IMR-90 (cell line): ENCODE measurements at regions not wholly inside any gene's neighbourhood (a gene's known extent, or its start where the extent isn't known, plus 50 kb on each side); places are given as distances from the start of the nearest gene placed in this dataset.

Source experiments
- ATAC-seq: fragments of 200-7000 bp; cut with Tn5 transposase; 2 replicates; pipeline ENCODE4 v1.9.1; 2020; ENCODE audit warnings: low read depth, mild to moderate bottlenecking, moderate library complexity
- BruUV-seq: library from RNA; stranded (reverse); fragments of 400-500 nt; replicated peaks from 2 replicates; lab custom pipeline; 2021; lab: Mats Ljungman, UMichigan
- CTCF ChIA-PET: fragments of 300-600 bp; formaldehyde crosslinking; extraction: SDS; loops from one replicate; lab custom pipeline; 2021; ENCODE audit warnings: antibody characterized with exemption; lab: Yijun Ruan, JAX
- POLR2A ChIA-PET: fragments of 300-600 bp; sonication (Branson Sonifier 250); formaldehyde crosslinking; loops from one replicate; lab custom pipeline; 2022; ENCODE audit warnings: antibody characterized with exemption; ENCODE audit not compliant: unreplicated experiment; lab: Charles Lee
- DNase-seq: peaks from one replicate; pipeline ENCODE4 v3.0.0; 2013
- H2AFZ ChIP-seq: replicated peaks from 2 replicates; pipeline ENCODE3; 2013; ENCODE audit warnings: low read length, mild to moderate bottlenecking; ENCODE audit not compliant: poor library complexity
- H2AK5ac ChIP-seq: 2 replicates; pipeline ENCODE4 v1.6.1; 2013; ENCODE audit warnings: low read depth, low read length, inconsistent platforms
- H2AK9ac ChIP-seq: replicated peaks from 2 replicates; pipeline ENCODE3; 2013; ENCODE audit warnings: mild to moderate bottlenecking, low read depth, low read length, moderate library complexity; ENCODE audit not compliant: poor library complexity
- H2BK120ac ChIP-seq: 2 replicates; pipeline ENCODE4 v1.6.1; 2013; ENCODE audit warnings: low read depth, low read length, inconsistent platforms
- H2BK15ac ChIP-seq: 3 replicates; pipeline ENCODE4 v1.6.1; 2013; ENCODE audit warnings: low read depth, low read length, inconsistent platforms
- H2BK20ac ChIP-seq: 2 replicates; pipeline ENCODE4 v1.6.1; 2013; ENCODE audit warnings: low read depth, mild to moderate bottlenecking, inconsistent platforms, low read length, moderate library complexity
- H2BK5ac ChIP-seq: 2 replicates; pipeline ENCODE4 v1.6.1; 2013; ENCODE audit warnings: mild to moderate bottlenecking, low read depth, low read length, inconsistent platforms; ENCODE audit not compliant: poor library complexity, severe bottlenecking
- H3K14ac ChIP-seq: replicated peaks from 2 replicates; pipeline ENCODE4 v1.6.1; 2013; ENCODE audit warnings: low read depth, low read length, inconsistent platforms
- H3K18ac ChIP-seq: 2 replicates; pipeline ENCODE4 v1.6.1; 2013; ENCODE audit warnings: low read depth, low read length, control low read depth
- H3K23ac ChIP-seq: 2 replicates; pipeline ENCODE4 v1.6.1; 2013; ENCODE audit warnings: low read depth, low read length, inconsistent platforms
- H3K27ac ChIP-seq: 2 replicates; pipeline ENCODE4 v1.5.1; 2013; ENCODE audit warnings: mild to moderate bottlenecking, control low read depth, low read length; ENCODE audit not compliant: insufficient read depth
- H3K27me3 ChIP-seq: 2 replicates; pipeline ENCODE4 v1.6.1; 2013; ENCODE audit warnings: low read length; ENCODE audit not compliant: control insufficient read depth, insufficient read depth
- H3K36me3 ChIP-seq: 2 replicates; pipeline ENCODE4 v1.6.1; 2013; ENCODE audit warnings: low read length, mixed read lengths; ENCODE audit not compliant: control insufficient read depth, insufficient read depth
- H3K4ac ChIP-seq: 2 replicates; pipeline ENCODE4 v1.6.1; 2013; ENCODE audit warnings: low read depth, low read length, inconsistent platforms
- H3K4me1 ChIP-seq: 2 replicates; pipeline ENCODE4 v1.6.1; 2013; ENCODE audit warnings: low read length, mixed read lengths; ENCODE audit not compliant: control insufficient read depth, insufficient read depth
- H3K4me2 ChIP-seq: 2 replicates; pipeline ENCODE4 v1.6.1; 2013; ENCODE audit warnings: low read depth, mild to moderate bottlenecking, control low read depth, low read length, moderate library complexity
- H3K4me3 ChIP-seq: 2 replicates; pipeline ENCODE4 v1.5.1; 2013; ENCODE audit warnings: low read depth, mild to moderate bottlenecking, control low read depth, low read length, moderate library complexity; ENCODE audit not compliant: insufficient read depth
- H3K56ac ChIP-seq: 2 replicates; pipeline ENCODE4 v1.6.1; 2013; ENCODE audit warnings: low read length, inconsistent platforms; ENCODE audit not compliant: insufficient read depth; ENCODE audit errors: extremely low read depth
- H3K79me1 ChIP-seq, 2 experiments: 2 replicates each; pipeline ENCODE4 v1.6.1; 2013; ENCODE audit warnings: low read length in 2 of 2, inconsistent platforms in 1 of 2, low read depth in 1 of 2
- H3K9ac ChIP-seq: 2 replicates; pipeline ENCODE4 v1.6.1; 2013; ENCODE audit warnings: low read depth, low read length, control low read depth
- H3K9me1 ChIP-seq: 2 replicates; pipeline ENCODE4 v1.6.1; 2013; ENCODE audit warnings: low read length, inconsistent platforms; ENCODE audit not compliant: insufficient read depth
- H3K9me3 ChIP-seq: 2 replicates; pipeline ENCODE4 v1.6.1; 2013; ENCODE audit warnings: low read length; ENCODE audit not compliant: control insufficient read depth, insufficient read depth
- H4K20me1 ChIP-seq: 2 replicates; pipeline ENCODE4 v1.6.1; 2013; ENCODE audit warnings: low read length, inconsistent platforms; ENCODE audit not compliant: insufficient read depth
- H4K5ac ChIP-seq: 2 replicates; pipeline ENCODE4 v1.6.1; 2013; ENCODE audit warnings: mild to moderate bottlenecking, low read depth, low read length, control low read depth
- H4K8ac ChIP-seq, 2 experiments: 2 replicates each; pipeline ENCODE4 v1.6.1; 2013; ENCODE audit warnings: low read depth in 2 of 2, low read length in 2 of 2, control low read depth in 1 of 2, inconsistent platforms in 1 of 2
- H4K91ac ChIP-seq: 2 replicates; pipeline ENCODE4 v1.6.1; 2013; ENCODE audit warnings: low read depth, low read length, inconsistent platforms; ENCODE audit not compliant: insufficient read depth
- BHLHE40 ChIP-seq: fragments of 150-350 bp; IDR thresholded peaks from 2 replicates; pipeline ENCODE4 v1.6.1; 2016; ENCODE audit warnings: mild to moderate bottlenecking, low read depth, low read length
- CEBPB ChIP-seq: IDR thresholded peaks from 2 replicates; pipeline ENCODE4 v1.6.1; 2012; ENCODE audit warnings: low read depth, low read length, improper control_type of control experiment
- CHD1 ChIP-seq: IDR thresholded peaks from 2 replicates; pipeline ENCODE4 v1.6.1; 2012; ENCODE audit warnings: low read depth, low read length, improper control_type of control experiment
- FOS ChIP-seq: fragments of 150-350 bp; IDR thresholded peaks from 2 replicates; pipeline ENCODE4 v1.6.1; 2016; ENCODE audit warnings: low read depth, low read length
- MAFK ChIP-seq: IDR thresholded peaks from 2 replicates; pipeline ENCODE4 v1.6.1; 2012; ENCODE audit warnings: low read depth, low read length, improper control_type of control experiment
- MAZ ChIP-seq: IDR thresholded peaks from 2 replicates; pipeline ENCODE4 v1.6.1; 2012; ENCODE audit warnings: low read depth, mild to moderate bottlenecking, low read length, improper control_type of control experiment, moderate library complexity, borderline replicate concordance
- MXI1 ChIP-seq: IDR thresholded peaks from 2 replicates; pipeline ENCODE4 v1.6.1; 2012; ENCODE audit warnings: low read depth, mild to moderate bottlenecking, low read length, moderate library complexity, borderline replicate concordance
- NFE2L2 ChIP-seq: fragments of 150-350 bp; IDR thresholded peaks from 2 replicates; pipeline ENCODE4 v1.6.1; 2016; ENCODE audit warnings: low read depth, mild to moderate bottlenecking, low read length
- POLR2A ChIP-seq: IDR thresholded peaks from 2 replicates; pipeline ENCODE4 v1.6.1; 2012; ENCODE audit warnings: mild to moderate bottlenecking, low read depth, low read length
- SMC3 ChIP-seq: fragments of 150-350 bp; IDR thresholded peaks from 2 replicates; pipeline ENCODE4 v1.6.1; 2016; ENCODE audit warnings: low read depth, mild to moderate bottlenecking, antibody characterized with exemption, low read length, moderate library complexity
- WGBS, 2 experiments: methylation state at CpG; one replicate each; pipeline versions ENCODE4 v1.1.5 to v1.1.7; 2013; ENCODE audit warnings: missing lambda C conversion rate in 2 of 2; ENCODE audit not compliant: insufficient read length in 1 of 2; ENCODE audit errors: extremely low coverage in 2 of 2; 5-methylcytosine and 5-hydroxymethylcytosine counted together
- dilution Hi-C: fragments of 300-500 bp; cut with HindIII; formaldehyde crosslinking; loops from one replicate; pipeline ENCODE4 v1.14.3; 2018; ENCODE audit warnings: low sequenced_read_pairs; ENCODE audit not compliant: unreplicated experiment
- in situ Hi-C: fragments of 300-500 bp; cut with MboI; formaldehyde crosslinking; loops from 3 replicates; pipeline ENCODE4 v1.14.3; 2019; ENCODE audit warnings: low sequenced_read_pairs, inconsistent platforms, mixed read lengths
- intact Hi-C: fragments of 100-400 bp; cut with micrococcal nuclease; formaldehyde crosslinking; loops from 2 replicates; pipeline ENCODE4 v1.10.0; 2022
- TF ChIP-seq, protein P1 (sequence below): fragments of 150-350 bp; IDR thresholded peaks from 2 replicates; pipeline ENCODE4 v1.6.1; 2016; ENCODE audit warnings: low read depth, mild to moderate bottlenecking, low read length, moderate library complexity, borderline replicate concordance
- TF ChIP-seq, protein P2 (sequence below): fragments of 150-350 bp; IDR thresholded peaks from 2 replicates; pipeline ENCODE4 v1.6.1; 2017; ENCODE audit warnings: mild to moderate bottlenecking, antibody characterized with exemption, low read length, low read depth

- Histone ChIP-seq H4K5ac (no peak overlapping the region), H3K4me3 (no peak overlapping the region), H3K23ac (no peak overlapping the region), H3K4me1 (no peaks in the 10 kb centered on the region), H2AK9ac (no peak overlapping the region), H4K20me1 (no peaks in the 10 kb centered on the region), H3K9me1 (no peaks in the 10 kb centered on the region), H3K56ac (no peak overlapping the region), H3K4me2 (no peak overlapping the region), H2AFZ (no peak overlapping the region), H4K8ac (no peak overlapping the region), H3K9me3 (no peaks in the 10 kb centered on the region; the same call in 1 of the 2 replicates), H3K9ac (no peak overlapping the region), H2BK5ac (no peak overlapping the region), H2BK20ac (no peak overlapping the region), H3K36me3 (no peaks in the 10 kb centered on the region), H2AK5ac (no peak overlapping the region), H4K91ac (no peak overlapping the region), H3K18ac (no peak overlapping the region), H3K27me3 (no peaks in the 10 kb centered on the region), H3K14ac (no peak overlapping the region), H3K4ac (no peak overlapping the region), H2BK15ac (no peak overlapping the region), H2BK120ac (no peak overlapping the region), H3K79me1 (no peaks in the 10 kb centered on the region), H3K27ac (no peak overlapping the region)
- CTCF ChIA-PET = no interaction called here
- no peak for DNase-seq
- no CpG with 5 or more reads among the region's 4 CpGs for WGBS, 2 experiments
- BruUV-seq = no TSS peak
- TF ChIP-seq NFE2L2 (no peak), MAZ (no peak), CHD1 (no peak), CEBPB (no peak), MXI1 (no peak), BHLHE40 (no peak), MAFK (no peak), SMC3 (no peak), POLR2A (no peak), FOS (no peak)
- TF ChIP-seq, protein P1, sequence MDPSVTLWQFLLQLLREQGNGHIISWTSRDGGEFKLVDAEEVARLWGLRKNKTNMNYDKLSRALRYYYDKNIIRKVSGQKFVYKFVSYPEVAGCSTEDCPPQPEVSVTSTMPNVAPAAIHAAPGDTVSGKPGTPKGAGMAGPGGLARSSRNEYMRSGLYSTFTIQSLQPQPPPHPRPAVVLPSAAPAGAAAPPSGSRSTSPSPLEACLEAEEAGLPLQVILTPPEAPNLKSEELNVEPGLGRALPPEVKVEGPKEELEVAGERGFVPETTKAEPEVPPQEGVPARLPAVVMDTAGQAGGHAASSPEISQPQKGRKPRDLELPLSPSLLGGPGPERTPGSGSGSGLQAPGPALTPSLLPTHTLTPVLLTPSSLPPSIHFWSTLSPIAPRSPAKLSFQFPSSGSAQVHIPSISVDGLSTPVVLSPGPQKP = no peak
- TF ChIP-seq, protein P2, sequence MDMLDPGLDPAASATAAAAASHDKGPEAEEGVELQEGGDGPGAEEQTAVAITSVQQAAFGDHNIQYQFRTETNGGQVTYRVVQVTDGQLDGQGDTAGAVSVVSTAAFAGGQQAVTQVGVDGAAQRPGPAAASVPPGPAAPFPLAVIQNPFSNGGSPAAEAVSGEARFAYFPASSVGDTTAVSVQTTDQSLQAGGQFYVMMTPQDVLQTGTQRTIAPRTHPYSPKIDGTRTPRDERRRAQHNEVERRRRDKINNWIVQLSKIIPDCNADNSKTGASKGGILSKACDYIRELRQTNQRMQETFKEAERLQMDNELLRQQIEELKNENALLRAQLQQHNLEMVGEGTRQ = no peak
- ATAC-seq = no peak
- intact Hi-C loops (no loop called here), in situ Hi-C loops (no loop called here), dilution Hi-C loops (no loop called here)
- POLR2A ChIA-PET = no interaction called here
These were observed 1226.1 kb downstream of the NCAM2 start for GRCh38 chr21:22224261-22224660.
